Stimulated activated CD8-positive, alpha-beta memory T cell treated with anti-CD3 and anti-CD28 coated beads, Interleukin-15, amount 100 ng/mL, for 24 hours (primary cell): ENCODE measurements at regions not wholly inside any gene's neighbourhood (a gene's known extent, or its start where the extent isn't known, plus 50 kb on each side); places are given as distances from the start of the nearest gene placed in this dataset.

Experiments
- DNase-seq: peaks from one replicate; pipeline ENCODE4 v3.0.0-alpha.2; 2020; ENCODE audit warnings: low read depth

GRCh38 chr5:146940295-146940694 lies 61.7 kb upstream of the PPP2R2B start:
- DNase-seq = no peak

- DNase-seq = no peak
Observed at GRCh38 chr5:146944019-146944418, 65.5 kb upstream of the PPP2R2B start.

- DNase-seq = no peak
Observed at GRCh38 chr5:146944764-146945616, 66.4 kb upstream of the PPP2R2B start.

GRCh38 chr5:146945617-146946084 lies 67.1 kb upstream of the PPP2R2B start:
- no peak for DNase-seq

GRCh38 chr5:146947181-146947941 lies 68.8 kb upstream of the PPP2R2B start:
- no peak for DNase-seq

GRCh38 chr5:146948666-146949065 lies 70.1 kb upstream of the PPP2R2B start:
- no peak for DNase-seq

GRCh38 chr5:146952168-146952567 lies 73.6 kb upstream of the PPP2R2B start:
- DNase-seq = no peak

- DNase-seq = no peak
Observed at GRCh38 chr5:146956217-146956616, 77.7 kb upstream of the PPP2R2B start.

GRCh38 chr5:146959360-146959759 lies 80.8 kb upstream of the PPP2R2B start:
- no peak for DNase-seq

GRCh38 chr5:146962801-146963355 lies 84.3 kb upstream of the PPP2R2B start:
- no peak for DNase-seq

GRCh38 chr5:146965761-146966659 lies 87.5 kb upstream of the PPP2R2B start:
- peak; percentile 1 for DNase-seq

- DNase-seq = no peak
Observed at GRCh38 chr5:146967646-146968045, 89.1 kb upstream of the PPP2R2B start.

- no peak for DNase-seq
Observed at GRCh38 chr5:146971401-146971800, 92.8 kb upstream of the PPP2R2B start.

- DNase-seq = no peak
Observed at GRCh38 chr5:146986469-146986868, 107.9 kb upstream of the PPP2R2B start.

GRCh38 chr5:146993876-146994530 lies 115.4 kb upstream of the PPP2R2B start:
- no peak for DNase-seq

- no peak for DNase-seq
Observed at GRCh38 chr5:146995878-146996277, 117.3 kb upstream of the PPP2R2B start.

- no peak for DNase-seq
Observed at GRCh38 chr5:147015405-147015804, 136.8 kb upstream of the PPP2R2B start.

GRCh38 chr5:147017191-147017590 lies 138.6 kb upstream of the PPP2R2B start:
- DNase-seq = no peak

GRCh38 chr5:147017621-147018020 lies 139.1 kb upstream of the PPP2R2B start:
- no peak for DNase-seq

- DNase-seq = no peak
Observed at GRCh38 chr5:147018812-147019211, 140.3 kb upstream of the PPP2R2B start.

GRCh38 chr5:147036691-147037245 lies 158.2 kb upstream of the PPP2R2B start:
- no peak for DNase-seq
